A549 (cell line): ENCODE measurements at regions not wholly inside any gene's neighbourhood (a gene's known extent, or its start where the extent isn't known, plus 50 kb on each side); places are given as distances from the start of the nearest gene placed in this dataset.

ENCODE experiments used
- BHLHE40 ChIP-seq: IDR thresholded peaks from 2 replicates; pipeline ENCODE4 v1.6.1; 2012; ENCODE audit warnings: low read depth, low read length, inconsistent platforms
- CTCF ChIP-seq: fragments of >200 bp; sonication (Bioruptor Twin); formaldehyde crosslinking; IDR thresholded peaks from 3 replicates; pipeline ENCODE4 v1.5.1; 2016
- JUN ChIP-seq, 2 experiments: fragments of >200 bp; sonication (Bioruptor Twin); formaldehyde crosslinking; IDR thresholded peaks; 2 replicates in 1 of 2; 3 replicates in 1 of 2; pipeline ENCODE4 v1.6.1; 2016 to 2017
- JUNB ChIP-seq: fragments of >200 bp; sonication (Bioruptor Twin); formaldehyde crosslinking; IDR thresholded peaks from 2 replicates; pipeline ENCODE4 v1.6.1; 2016
- PHF8 ChIP-seq: fragments of 200-600 bp; sonication (generic); IDR thresholded peaks from 2 replicates; pipeline ENCODE4 v1.6.1; 2016; ENCODE audit warnings: low read depth, mild to moderate bottlenecking, antibody characterized with exemption, moderate library complexity, borderline replicate concordance

GRCh38 chr5:20498102-20498501, 510.1 kb upstream of the CDH18 start:
- TF ChIP-seq PHF8 (no peak), CTCF (no peak), JUN (IDR thresholded peaks at IDR 0.05) (no peak), JUNB (no peak), BHLHE40 (no peak)
